ENCODE measurements at regions not wholly inside any gene's neighbourhood (a gene's known extent, or its start where the extent isn't known, plus 50 kb on each side); places are given as distances from the start of the nearest gene placed in this dataset.

DNA sequence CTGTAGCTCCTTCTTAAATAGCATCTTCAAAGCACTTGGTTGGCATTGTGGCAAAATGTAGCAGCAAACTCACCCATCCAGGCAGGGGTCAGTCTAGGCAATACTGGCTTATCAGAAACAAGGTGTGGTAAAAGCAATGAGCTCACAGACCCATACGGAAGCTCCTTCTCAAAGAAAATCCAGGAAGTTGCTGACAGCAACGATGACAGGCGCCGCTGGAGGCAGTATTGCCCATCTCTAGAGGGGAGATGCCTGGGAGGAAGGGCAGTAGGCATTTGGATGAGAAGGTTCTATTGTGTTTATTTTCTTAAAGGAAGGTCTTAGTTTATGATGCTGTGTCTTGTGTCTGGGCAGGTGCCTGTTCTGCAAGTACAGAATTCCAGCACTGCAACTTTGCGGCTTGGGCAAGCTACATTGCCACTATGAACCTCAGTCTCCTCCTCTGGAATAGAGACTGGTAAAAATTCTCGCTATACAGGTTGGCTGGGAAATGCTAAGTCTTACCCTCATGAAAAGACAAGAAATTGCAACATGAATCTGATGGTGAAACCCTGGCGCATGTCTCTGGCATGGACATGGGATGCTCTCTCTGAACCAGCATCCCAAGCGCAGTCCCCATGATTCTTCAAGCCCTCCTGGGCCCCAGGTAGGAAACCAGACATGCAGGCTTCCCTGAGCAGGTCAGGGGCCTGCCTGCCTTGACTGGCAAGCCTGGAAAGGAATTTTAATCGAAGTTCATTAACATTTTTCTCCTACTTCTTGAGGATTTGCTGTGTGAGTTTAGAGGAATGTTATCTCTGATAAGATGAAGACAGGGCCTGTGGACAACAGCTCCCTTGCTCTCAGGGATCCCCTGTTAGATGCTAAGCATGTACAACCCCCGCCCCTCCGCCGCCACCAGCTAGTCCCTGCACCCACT lies 156.0 kb downstream of the TFCP2L1 start:
- WGBS, 3 donors = 66 to 68% (median 67%) methylated on average over 12 of the region's 12 CpGs
- no peak overlapping the region for H3K27ac ChIP-seq (ENCODE audit: low read depth, low read length)

DNA sequence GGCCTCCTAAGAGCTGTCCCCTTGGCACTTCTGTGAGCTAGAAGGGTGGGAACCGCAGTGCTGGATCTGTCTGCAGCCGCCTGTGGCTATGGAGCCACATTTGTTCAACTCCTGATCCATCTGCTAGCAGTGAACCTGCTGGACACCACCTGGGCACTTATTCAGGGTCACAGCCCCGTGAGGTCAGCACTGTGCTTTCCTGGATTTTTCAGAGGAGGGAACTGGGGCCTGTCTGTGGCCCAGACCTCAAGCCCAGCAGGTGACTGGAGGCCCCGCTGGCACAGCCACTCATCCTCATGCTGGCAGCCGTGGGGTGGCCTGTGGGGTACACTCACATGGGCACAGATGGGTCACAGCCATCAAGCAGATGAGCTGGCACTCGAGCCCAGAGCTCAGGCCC lies 155.3 kb downstream of the TFCP2L1 start:
- no peak overlapping the region for H3K27ac ChIP-seq (ENCODE audit: low read depth, low read length)
- 92 to 97% (median 92%) methylated on average over 6 of the region's 6 CpGs for WGBS, 3 donors

DNA sequence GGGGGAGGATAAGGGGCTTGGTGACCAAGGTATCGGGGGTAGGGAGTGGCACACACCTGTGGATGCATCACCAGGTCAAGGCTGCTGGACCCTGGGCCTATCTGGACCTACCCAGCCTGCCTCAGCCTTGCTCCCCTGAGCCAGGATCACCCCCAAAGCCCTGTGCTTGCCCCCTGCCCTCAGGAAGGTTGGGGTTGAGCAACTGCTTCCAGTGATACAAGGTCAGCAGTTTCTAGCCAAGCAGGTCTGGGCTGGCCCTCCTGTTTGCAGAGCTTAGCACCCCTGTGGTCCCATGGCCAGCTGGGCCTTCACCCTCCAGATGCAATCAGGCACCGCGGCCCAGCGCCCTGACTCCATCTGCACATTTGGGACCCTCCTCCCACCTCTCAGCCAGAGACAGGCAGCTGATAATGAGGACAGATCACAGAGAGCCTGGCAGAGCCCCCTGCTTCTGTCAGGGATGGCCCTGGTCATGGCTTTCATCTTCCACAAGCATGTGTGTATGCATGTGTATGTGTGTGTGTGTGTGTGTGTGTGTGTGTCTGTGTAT lies 154.6 kb downstream of the TFCP2L1 start:
- H3K27ac ChIP-seq (ENCODE audit: low read depth, low read length) = no peak overlapping the region
- whole genome bisulfite sequencing, 3 donors = 92 to 94% (median 92%) methylated on average over 4 of the region's 4 CpGs

DNA sequence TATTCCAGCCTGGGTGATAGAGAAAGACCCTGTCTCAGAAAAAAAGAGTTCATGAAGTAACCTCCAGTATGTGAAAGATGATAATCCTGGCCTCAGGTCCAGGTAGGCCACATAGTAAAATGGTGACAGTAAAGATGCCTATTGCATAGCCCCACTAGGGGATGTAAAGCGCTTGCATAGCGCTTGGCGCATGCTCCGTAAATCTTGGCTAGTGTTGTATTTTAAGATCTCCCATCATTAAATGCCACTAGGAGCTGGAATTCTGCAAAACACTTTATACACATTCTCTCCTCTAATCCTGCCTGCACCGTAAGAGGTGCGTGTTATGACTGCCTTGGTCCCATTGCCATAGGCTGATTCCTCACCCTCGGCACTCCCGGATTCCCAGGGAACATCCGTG lies 153.6 kb downstream of the TFCP2L1 start:
- H3K27ac ChIP-seq (ENCODE audit: low read depth, low read length) = no peak overlapping the region
- WGBS, 3 donors = 82 to 86% (median 86%) methylated on average over 9 of the region's 9 CpGs

DNA sequence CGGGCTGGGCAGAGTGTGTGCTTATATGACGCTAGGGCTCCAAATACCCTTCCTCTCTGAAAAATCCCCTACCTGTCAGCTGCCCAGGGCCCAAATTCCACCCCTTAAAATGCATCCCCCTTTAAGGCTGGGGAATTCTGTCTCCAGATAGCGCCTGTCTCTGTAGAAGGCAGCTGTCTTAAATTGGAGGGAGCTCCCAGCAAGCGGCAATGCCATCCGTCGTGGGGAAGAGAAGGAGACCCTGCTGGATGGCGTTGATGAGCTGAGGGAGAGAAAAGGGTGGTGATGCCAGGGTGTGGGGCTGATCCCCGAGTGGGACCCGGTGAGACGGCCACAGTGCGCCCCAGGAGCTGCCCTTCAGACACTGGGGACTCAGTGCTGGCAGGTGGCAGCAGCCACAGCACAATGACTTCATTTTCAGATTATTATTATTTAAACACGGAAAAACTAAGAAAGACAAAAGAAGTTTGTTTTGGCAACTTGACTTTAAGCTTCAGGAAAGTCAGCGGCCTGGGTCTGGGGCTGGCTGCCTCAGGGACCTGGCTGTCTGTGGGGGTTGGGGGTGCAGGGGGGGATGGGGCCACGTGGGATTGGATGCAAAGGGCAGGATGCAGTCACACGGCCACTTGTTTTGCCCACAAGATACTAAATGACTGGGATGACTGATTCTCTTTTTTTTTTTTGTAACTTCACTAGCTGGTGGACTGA lies 152.8 kb downstream of the TFCP2L1 start:
- 67 to 79% (median 76%) methylated on average over 15 of the region's 15 CpGs for WGBS, 3 donors
- H3K27ac ChIP-seq (ENCODE audit: low read depth, low read length) = no peak overlapping the region

DNA sequence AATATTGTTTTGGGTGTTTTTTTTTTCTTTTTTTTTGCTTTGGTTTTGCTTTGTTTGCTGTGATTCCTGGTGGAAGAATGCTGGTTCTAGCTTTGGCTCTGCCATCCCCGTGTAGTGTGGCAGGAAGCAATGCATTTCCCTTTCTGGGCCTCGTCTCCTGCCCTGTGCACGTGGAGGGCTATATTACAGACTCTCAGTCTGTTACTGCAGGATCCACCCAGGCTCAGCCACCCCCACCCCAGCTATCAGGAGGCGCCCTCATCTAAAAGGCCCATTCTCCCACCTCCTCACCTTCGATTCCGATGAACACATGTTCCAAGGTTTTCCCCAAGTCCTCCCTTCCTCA lies 152.3 kb downstream of the TFCP2L1 start:
- no peak overlapping the region for H3K27ac ChIP-seq (ENCODE audit: low read depth, low read length)
- 50 to 58% (median 51%) methylated on average over 6 of the region's 6 CpGs for WGBS, 3 donors

DNA sequence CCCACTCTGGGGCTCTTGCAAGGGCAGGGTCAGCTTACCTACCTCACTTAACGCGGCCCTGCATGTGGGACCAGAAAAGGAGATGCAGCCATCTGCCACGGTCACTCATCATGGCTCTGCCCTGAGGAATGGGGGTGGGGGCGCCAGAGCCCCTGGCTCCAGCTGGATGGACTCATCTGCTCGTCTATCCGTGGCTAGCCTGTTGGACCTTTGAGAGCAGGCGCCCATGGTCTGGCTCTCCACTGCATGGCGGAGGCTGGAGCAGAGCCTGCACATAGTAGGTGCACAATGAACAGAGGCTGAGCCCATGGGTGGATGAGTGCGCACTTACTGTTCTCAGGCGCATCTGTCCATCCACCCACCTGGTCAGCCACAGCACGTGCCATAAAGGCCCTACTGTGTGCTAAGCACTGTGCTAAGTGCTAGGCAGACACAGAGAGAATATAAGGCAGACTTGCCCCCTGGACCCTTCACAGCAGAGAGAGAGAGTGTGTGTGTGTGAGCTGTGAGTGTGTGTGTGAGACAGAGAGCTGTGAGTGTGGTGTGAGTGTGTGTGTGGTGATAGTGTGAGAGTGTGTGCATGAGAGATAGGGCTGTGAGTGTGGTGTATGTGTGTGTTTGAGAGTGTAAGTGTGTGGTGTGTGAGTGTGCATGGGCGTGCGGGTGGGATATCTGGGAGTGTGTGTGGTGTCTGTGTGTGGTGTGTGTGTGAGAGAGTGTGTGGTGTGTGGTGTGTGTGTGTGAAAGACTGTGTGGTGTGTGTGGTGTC lies 151.3 kb downstream of the TFCP2L1 start:
- no peak overlapping the region for H3K27ac ChIP-seq (ENCODE audit: low read depth, low read length)
- 88 to 90% (median 89%) methylated on average over 13 of the region's 13 CpGs for WGBS, 3 donors

DNA sequence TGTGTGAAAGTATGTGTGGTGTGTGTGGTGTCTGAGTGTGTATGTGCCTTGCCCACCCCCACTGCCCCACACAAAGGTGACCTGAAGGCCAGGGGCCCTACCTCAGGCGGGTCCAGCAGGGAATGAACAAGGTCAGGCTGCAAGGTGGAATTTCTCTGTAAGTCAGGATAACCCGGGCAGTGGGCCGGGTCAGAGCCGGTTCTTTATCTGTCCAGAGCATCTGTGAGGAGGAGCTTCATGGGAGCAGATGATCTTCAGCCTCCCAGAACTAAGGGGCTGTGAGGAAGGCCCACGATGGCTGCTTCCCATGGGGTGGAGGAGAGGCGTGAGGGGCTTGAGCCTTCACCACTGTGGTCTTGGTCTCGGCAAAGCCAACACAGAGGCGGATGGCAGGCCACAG lies 150.3 kb downstream of the TFCP2L1 start:
- no peak overlapping the region for H3K27ac ChIP-seq (ENCODE audit: low read depth, low read length)
- WGBS, 3 donors = 73 to 87% (median 85%) methylated on average over 8 of the region's 8 CpGs

DNA sequence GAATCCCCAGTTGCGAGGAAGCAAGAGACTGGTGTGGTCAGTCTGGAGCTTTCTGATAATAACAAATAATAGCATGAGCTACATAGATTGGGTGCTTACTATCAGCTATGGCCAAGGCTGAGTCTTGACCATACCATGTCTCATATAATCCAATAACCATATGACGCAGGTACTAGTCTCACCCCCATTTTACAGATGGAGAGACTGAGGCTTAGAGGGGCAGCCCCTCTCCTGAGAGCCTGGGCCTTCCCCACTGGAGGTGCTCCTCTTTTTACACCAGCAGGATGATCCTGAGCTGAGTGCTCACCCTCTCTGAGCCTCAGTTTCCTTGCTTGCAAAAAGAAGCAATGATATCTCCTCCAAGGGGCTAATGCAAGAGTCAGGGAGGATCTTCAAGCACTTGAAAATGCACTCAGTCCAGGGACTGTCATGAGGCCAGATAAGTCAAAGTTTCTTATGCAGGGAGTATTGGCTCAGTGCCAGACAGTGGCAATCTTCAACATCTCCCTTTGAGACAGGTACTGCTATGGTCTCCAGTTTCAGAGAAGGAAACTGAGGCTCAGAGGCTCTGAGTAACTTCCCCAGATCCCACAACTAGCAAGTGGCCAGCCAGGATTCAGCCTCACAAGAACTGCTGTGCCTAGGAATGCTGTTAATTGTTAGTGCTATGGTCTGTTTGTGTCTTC lies 149.7 kb downstream of the TFCP2L1 start:
- WGBS, 3 donors = 49 to 50% (median 50%) methylated on average over 2 of the region's 2 CpGs
- no peak overlapping the region for H3K27ac ChIP-seq (ENCODE audit: low read depth, low read length)

DNA sequence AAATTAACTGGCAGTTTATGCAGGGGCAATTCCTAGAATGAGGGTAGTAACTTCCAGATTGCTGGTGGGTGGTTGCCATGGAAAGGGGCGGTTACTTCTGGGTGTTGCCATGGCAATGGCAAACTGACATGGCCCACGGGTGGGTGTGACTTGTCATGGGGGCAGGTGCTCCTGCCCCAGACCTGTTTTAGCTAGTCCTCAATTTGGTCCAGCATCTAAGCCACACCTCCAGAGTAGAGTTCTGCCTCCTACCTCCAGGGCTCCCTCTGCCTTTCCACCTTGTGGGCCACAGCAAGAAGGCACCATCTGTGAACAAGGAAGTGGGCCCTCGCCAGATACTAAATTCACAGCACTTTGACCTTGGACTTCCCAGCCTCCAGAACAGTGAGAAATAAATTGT lies 148.7 kb downstream of the TFCP2L1 start:
- WGBS, 3 donors = 76 to 84% (median 83%) methylated on average over 3 of the region's 3 CpGs
- H3K27ac ChIP-seq (ENCODE audit: low read depth, low read length) = no peak overlapping the region

DNA sequence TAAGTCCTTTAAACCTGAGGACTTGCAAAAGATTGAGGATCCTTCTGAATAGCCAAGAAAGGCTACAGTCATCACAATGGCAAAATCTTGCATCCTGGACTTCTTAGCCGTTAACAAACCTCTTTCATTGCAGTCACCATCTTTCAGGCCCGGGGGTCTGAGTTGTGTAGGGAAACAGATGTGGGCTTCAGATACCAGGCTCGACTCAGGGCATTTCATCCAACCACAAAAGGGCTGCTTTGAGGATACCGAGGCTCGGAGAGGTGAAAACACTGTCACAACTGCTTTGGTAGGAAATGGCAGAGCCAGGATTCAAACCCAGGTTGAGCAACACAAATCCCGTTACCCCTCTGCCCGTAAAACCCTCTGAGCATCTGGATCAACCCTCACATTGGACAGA lies 147.4 kb downstream of the TFCP2L1 start:
- no peak overlapping the region for H3K27ac ChIP-seq (ENCODE audit: low read depth, low read length)
- 69 to 88% (median 72%) methylated on average over 7 of the region's 7 CpGs for WGBS, 3 donors

DNA sequence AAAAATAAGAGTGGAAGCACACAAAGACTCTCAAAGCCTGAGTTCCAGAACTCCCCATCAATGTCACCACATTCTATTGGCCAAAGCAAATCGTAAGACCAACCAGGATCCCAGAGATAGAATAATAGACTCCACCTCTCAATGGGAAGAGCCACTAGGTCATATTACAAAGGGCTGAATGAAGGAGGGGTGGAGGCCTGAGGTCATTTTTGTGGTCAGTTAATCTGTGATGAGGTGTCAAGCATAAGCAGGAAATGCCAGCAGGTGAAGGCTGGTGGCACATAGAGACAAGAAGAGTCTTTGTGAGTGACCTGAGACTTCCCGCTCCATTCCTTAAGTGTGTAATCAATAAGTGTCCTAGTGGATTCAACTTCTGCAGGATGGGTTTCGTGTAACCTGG lies 144.3 kb downstream of the TFCP2L1 start:
- no peak overlapping the region for H3K27ac ChIP-seq (ENCODE audit: low read depth, low read length)
- 83 to 96% (median 91%) methylated on average over 3 of the region's 3 CpGs for WGBS, 3 donors

DNA sequence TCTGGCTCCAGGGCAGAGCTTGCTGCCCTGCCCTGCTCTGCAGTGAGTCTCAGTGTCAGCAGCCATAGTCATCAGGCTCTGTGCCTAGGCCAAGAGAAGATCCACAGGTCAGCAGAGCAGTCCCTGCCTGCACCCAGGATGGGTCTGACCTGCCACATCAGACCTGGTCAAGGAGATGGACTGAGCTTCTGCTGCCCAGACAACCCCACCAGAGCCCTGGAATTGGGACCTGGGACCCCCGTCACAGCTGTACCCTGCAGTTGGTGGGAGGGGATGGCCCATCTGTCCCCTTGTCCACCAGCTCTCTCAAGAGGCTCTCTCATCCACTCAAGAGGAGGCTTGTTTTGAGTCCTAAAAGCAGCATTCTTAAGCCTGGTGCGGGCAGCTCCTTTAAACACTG lies 142.6 kb downstream of the TFCP2L1 start:
- WGBS, 3 donors = 91 to 98% (median 93%) methylated on average over 2 of the region's 2 CpGs
- no peak overlapping the region for H3K27ac ChIP-seq (ENCODE audit: low read depth, low read length)

DNA sequence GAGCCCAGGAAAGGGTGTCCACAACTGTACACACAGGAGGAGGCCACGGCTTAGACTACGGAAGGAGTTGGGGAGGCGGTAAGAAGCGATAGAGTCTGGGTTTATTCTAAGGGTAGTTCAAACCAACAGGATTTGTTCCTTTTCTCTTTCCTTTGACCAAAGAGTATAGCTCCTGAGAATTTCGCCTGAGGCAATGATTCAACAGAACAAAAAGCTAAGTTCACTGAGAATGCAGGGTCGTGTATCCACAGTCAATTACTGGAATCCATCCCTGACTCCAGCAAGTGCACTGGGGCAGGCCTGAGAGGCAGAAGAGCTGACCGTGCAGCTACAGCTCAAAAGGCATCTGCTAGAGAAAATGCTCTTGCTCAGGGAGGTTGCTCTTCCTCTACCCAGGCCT lies 140.9 kb downstream of the TFCP2L1 start:
- H3K27ac ChIP-seq (ENCODE audit: low read depth, low read length) = no peak overlapping the region
- 84 to 90% (median 89%) methylated on average over 7 of the region's 7 CpGs for WGBS, 3 donors

DNA sequence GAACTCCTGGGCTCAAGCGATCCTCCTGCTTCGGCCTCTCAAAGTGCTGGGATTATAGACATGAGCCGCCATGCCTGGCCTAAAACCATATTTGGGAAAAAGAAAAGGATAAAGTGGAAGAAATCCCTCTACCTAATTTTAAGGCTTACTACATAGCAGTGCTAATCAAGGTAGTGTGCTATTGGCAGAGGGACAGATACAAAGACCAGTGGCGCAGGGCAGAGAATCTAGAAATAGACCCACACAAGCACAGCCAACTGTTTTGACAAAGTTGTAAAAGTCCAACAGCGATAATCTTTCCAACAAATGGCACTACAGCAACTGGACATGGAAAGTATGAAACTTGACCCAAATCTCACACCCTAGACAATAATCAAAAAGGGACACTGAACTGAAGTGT lies 138.4 kb downstream of the TFCP2L1 start:
- WGBS, 3 donors = 96 to 99% (median 97%) methylated on average over 5 of the region's 5 CpGs
- H3K27ac ChIP-seq (ENCODE audit: low read depth, low read length) = no peak overlapping the region

DNA sequence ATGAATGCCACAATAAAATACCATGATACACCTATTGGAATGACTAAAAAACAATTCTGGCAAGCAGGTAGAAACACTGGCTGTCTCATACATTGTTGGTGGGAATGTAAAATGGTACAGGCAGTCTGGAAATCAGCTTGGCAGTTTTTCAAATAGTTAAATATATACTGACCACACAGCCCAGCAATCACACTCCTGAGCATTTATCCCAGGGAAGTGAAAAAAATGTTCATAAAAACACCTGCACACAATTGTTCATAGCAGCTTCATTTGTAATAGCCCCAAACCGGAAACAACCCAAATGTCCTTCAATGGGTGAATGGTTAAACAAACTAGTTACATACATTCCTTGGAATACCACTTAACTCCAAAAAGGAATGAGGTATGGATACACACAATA lies 137.2 kb downstream of the TFCP2L1 start:
- 57 to 90% (median 89%) methylated on average over 1 of the region's 1 CpG for WGBS, 3 donors
- H3K27ac ChIP-seq (ENCODE audit: low read depth, low read length) = no peak overlapping the region

DNA sequence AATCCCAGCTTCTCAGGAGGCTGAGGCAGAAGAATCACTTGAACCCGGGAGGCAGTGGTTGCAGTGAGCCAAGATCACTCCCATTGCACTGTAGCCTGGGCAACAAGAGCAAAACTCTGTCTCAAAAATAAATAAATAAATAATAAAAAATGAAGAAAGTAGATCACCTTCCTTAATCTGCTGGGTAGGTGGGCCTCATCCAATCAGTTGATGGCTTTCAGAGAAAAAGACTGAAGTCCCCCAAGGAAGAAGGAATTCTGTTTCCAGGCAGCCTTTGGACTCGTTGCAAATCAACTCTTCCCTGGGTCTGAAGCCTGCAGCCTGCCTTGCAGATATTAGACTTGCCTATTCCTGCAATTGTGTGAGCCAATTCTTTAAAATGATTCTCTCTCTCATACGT lies 136.5 kb downstream of the TFCP2L1 start:
- H3K27ac ChIP-seq (ENCODE audit: low read depth, low read length) = no peak overlapping the region
- 75 to 93% (median 79%) methylated on average over 3 of the region's 3 CpGs for WGBS, 3 donors

DNA sequence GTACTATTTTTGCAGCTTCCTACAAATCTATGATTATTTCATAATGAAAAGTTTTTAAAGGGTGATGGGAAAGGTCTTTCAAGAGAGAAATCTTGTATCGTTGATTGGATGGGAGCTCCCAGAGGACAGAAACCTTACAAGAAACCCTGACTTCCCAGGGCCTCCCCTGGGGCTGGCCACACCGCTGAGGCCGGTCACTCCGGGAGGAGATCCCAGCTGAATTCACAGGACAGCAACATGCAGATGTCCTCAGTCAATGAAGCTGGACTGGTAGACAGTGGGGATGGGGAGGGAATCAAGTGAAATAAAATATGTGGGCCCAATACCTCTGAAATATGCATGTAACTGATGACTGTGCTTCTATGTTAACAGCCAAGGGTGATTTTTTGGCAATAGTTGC lies 135.6 kb downstream of the TFCP2L1 start:
- WGBS, 3 donors = 68 to 94% (median 70%) methylated on average over 4 of the region's 4 CpGs
- no peak overlapping the region for H3K27ac ChIP-seq (ENCODE audit: low read depth, low read length)

Data from adipose tissue (tissue), 3 donors.